ENCODE measurements at regions not wholly inside any gene's neighbourhood (a gene's known extent, or its start where the extent isn't known, plus 50 kb on each side); places are given as distances from the start of the nearest gene placed in this dataset.

GRCh38 chrX:64097891-64098290, 107.6 kb downstream of the AMER1 start:
- no peak for DNase-seq (ENCODE audit: low read depth)

DNA sequence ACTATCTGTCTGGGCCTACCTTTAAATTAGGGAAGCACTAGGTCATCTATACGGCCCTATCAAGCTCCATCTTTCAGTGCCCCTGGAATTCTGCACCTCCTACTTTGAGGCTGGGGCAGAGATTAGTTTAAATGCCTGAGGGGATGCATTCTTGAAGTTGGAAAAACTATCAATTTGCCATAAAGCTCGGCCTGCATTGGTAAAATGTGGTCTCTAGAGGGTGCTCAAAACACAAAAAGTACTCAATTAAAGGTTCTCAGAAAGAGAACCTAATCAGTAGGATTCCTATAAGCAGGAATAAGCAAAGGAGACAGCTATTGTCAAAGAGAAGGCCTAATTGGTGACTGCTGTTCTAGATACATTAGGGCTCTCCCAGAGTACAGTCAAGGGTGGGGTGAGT, 111.7 kb downstream of the AMER1 start:
- peak; percentile 25 for DNase-seq (ENCODE audit: low read depth)

Data from ELR (cell line).